Hematopoietic multipotent progenitor cell treated with erythropoietin and hydrocortisone succinate and interleukin-3 and kit ligand, for 15 days (in vitro differentiated cells): ENCODE measurements at regions not wholly inside any gene's neighbourhood (a gene's known extent, or its start where the extent isn't known, plus 50 kb on each side); places are given as distances from the start of the nearest gene placed in this dataset.

ENCODE experiments used
- DNase-seq: peaks from one replicate; pipeline ENCODE4 v3.0.0-alpha.2; 2015; ENCODE audit warnings: low spot score

DNA sequence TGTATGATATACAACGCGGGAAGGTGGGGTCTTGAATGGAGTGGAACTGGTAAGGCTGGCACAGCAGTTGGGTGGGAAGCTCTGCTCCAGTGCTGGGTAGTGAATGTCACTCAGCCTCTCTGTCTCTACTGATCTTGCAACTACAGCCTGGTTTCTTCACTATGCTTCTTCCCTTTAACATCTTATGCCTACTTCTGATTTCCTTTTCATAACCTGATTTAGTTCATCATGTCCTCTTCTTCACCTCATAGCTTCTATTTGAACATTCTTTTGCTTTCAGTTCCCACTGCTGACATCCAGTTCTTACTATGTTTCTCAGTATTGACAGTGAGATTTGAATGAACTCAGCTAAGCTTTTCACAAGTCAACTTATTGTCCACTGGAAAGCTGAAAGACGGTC lies 286.2 kb downstream of the ARL6IP6 start:
- no peak for DNase-seq

DNA sequence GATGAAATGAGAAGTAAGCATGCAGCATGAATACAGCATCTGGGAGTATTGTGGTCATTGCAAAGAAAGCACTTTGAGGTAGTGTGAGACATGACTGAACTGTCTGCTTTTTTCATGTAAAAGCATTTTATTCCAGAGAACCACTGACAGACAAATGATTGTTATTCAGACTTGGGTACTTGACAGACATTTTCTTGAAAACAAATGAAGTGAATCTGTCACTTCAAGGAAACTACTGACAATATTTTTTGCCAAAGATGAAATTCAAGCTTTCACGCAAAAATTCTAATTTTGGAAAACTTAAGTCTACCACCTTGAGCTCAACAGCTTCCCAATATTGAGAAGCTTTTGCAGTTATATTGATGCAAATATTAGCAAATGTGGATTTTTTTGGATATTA lies 255.7 kb downstream of the ARL6IP6 start:
- no peak for DNase-seq

DNA sequence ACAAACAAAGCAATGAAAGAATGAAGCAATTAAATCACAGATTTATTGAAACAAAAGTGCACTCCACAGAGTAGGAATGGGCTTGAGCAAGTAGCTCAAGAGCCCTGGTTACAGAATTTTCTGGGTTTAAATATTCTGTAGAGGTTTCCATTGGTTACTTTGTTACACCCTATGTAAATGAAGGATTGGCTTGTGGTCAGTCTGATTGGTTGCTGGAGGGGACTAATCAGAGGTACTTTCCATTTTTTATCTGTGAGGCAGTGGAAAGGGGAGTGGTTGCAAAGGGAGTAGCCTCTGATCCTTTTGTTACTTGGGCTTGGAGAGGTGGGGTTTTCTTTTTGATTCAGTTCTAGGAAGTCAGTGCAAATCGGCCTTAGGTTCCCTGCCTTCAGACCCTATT lies 253.3 kb downstream of the ARL6IP6 start:
- DNase-seq, result no peak

DNA sequence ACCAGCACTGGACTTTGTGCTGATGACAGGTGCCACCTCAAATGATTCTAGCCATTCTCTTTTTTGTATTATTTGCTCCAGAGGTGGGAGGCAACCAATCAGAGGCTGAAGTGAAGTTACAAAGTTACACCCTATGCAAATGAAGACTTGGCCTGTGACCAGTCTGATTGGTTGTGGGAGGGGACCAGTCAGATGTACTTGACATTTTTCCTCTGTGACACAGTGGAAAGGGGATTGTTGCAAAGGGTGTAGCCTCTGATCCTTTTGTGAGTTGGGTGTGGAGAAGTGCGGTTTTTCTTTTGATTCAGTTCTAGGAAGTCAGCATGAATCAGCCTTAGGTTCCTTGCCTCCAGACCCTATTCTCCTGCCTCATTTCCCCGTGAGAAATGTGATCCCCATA lies 244.0 kb downstream of the ARL6IP6 start:
- DNase-seq, result no peak

DNA sequence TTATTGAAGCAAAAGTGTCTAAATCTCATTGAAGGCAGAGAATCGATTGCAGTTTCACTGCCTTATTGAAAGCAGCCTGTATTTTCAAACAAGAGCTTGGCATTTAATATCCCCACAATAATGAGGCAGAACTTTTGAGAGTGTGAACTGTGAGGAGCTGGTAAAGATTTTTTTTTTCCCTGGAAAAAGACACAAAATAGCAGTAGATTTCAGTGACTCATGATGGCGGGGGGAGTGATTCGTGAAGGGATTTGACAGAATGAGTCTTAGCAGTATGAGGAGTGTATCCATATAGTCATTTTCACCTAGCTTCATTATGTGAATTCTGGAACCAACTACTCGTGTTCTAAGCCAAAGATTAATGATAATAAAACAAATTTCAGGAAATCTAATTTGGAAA lies 242.9 kb downstream of the ARL6IP6 start:
- DNase-seq, result no peak

DNA sequence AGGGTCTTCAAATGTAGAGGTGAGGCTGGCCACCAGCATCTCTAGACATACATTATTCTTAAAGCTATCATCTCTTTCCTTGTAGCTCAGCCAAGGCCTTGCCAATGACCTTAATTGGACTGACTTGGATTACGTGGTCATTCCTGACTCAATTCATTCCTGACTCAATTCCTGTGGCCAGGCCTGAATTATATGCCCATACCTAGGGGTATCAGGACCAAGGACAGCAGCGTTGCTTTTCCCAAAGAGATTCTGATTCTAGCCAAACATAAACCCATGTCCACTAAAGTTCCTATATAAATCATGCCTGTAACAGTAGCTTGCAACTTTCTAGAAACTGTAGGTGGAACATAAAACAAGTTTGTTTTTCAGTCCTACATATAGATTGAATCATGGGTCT lies 231.7 kb downstream of the ARL6IP6 start:
- DNase-seq, result no peak

DNA sequence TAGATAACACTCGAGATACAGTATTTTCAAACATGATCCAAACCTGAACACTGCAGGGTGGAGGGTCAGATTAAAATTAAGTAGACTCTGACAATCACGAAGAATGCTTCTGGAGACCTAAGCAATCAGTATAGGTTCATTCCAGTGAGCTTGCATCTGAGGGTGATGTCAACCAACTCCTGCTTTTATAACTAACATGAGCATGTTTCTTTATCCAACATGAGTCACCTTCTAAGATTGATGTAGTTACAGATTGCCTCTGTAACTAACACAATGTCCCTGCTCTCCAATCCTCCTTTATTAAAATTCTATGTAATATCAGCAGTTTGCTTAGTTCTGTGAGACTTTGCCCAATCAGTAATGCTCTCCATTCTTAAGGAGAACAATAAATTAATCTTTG lies 225.7 kb downstream of the ARL6IP6 start:
- no peak for DNase-seq

DNA sequence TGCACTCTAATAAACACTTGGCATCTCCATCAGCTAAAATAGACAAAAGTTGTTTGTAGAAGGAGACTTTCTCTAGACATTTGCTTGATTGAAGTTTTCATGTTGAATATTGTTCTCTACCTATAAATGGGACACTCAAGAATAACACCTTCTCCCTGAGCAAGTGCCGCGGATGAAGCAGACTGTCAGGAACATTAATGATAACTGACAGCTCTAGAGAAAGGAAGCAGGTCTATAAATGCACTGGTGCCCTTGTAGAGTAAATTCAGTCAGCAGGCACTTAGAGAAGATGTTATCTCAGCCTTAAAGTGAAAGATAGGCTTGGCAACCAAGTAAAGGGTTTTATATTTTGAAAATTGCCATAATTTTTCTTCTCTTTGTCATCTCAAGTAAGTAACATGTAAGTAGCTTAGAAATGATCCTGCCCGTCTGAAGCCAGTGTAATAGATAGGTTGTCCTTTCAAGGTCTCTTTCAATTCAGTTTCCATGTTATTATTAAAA lies 224.6 kb downstream of the ARL6IP6 start:
- no peak for DNase-seq

DNA sequence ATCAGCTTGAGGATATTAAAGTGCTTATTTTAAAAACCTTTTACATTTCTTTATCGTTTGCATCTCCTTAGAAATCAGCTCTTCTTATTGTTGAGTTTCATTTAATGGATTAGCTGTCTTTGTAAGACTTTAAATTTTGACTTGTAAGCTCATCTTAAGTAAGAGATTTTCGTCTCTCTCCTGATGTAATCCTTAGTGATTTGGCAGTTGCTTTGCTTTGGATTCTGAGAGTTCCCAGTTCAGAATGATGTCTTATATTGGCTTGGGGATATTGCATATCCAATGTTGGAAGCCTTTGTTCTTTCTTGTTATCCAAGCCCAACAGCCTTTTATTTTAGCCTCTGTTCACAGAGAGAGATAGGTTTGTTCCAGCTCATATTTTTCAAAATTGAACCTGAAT lies 212.1 kb downstream of the ARL6IP6 start:
- no peak for DNase-seq

DNA sequence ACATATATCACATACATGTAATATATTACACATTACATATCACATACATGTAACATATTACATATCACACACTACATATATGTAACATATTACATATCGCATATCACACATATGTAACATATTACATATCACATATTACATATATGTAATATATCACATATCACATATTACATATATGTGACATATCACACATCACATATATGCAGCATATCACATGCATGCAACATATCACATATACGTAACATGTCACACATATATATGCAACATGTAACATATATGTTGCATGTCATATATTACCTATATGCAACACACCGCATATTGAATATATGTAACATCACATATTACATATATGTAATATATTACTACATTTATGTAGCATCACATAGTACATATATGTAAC lies 211.2 kb downstream of the ARL6IP6 start:
- DNase-seq, result no peak

DNA sequence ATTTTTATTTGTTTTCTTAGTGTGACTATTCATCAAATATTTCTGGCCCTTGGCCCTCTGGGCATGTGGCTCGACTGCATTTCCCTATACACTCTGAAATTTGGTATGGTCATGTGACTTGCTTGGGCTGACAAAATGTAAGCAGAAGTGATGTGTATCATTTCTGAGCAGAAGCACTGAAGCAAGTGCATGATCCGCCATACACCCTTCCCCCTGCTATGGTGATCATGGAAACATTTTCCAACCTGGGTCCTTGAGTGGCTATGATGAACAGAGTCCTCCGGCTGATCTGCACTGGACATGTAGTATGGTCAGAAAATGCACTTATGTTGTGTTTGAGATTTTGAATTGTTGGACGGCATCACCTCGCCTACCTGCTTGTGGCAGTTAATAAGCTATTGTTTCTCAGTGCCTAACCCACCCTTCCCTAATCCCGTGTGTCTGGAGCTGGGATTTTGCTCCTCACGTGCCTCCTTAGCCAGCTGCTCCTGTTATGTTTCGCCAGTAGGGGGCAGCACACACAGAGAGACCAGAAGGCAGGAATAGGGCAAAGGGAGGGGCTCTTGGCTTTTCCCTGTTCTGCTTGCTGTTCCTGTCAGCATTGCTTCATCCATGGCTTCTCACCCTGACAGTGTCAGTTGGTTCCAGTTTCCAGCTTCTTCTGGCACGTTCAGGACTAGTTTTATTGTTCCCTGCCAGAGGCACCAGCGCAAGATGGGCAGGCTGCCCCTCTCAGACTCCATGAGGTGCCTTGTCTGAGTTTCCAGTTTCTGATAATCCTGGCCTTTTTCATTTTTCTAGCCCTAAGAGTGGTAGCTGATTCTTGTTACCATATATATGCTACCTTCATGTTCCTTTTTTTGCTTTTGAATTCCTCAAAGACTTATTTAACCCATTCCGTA lies 207.4 kb downstream of the ARL6IP6 start:
- DNase-seq, result peak; percentile 57

DNA sequence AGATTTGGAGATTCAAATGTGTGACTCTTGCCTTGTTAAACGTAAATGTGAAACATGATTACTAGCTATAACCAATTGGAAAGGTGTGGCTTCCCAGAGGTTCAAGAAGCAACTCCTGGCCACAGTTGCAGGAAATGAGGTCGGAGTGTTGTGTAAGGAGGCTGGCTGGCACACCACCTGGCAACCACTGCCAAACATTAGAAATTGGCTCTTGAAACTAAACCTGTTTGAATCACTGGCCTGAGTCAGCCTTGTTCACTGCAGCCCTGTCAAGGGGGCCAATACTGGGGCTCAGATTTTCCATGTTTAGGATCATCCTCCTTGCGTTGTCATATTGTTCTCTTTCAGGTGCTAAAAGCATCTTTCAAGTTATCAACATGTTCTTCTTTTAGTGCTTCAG lies 206.3 kb downstream of the ARL6IP6 start:
- DNase-seq, result no peak

DNA sequence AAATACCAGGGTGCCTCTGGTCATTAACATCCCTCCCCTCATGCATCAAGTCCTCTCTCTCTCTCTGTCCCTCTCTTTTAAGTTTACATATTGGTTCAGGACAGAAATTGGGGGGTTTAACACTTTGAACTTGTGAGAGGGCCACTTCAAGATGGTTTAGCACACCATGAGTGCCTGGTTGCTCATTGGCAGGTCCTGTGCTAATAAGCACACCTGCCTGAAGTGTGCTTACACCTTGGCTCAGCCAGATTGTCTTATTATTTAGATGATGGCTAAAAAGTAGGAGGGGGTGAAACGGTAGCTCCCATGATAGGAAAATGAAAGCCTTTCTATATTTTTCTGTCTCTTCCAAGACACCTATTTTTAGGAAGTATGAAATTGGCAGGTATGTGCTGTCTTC lies 205.8 kb downstream of the ARL6IP6 start:
- no peak for DNase-seq

DNA sequence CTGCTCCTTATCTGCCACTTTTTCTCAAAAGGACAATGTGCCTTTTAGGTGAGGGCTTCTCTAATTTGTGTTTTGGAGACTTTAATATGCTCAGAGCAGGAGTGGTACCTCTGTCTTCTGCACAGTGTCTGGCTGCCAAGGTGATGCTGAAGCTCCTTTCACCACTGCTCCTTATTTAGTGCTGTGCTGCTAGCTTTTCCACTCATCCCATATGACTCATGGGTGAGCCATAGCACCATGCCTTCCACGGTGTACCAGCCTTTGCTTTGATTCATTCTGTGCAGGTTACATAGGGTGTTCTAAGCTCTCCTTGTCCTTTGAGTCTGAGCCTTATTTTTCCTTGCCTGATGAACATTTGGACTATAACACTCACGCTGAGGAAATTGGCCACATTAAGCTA lies 202.4 kb downstream of the ARL6IP6 start:
- DNase-seq, result no peak

DNA sequence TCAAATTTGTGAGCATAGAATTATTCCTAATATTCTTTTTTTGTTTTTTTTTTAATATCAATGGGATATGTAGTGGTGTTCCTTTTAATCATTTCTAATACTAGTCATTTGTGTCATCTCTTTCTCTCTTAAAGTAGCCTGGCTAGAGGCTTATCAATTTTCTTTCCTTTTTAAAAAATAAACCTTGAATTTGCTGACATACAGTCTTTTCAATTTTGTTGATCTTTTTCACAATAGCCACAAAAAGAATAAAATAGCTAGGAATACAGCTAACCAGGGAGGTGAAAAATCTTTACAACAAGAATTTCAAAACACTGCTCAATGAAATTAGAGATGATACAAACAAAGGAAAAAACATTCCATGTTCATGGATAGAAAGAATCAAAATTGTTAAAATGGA lies 192.6 kb downstream of the ARL6IP6 start:
- DNase-seq, result no peak

DNA sequence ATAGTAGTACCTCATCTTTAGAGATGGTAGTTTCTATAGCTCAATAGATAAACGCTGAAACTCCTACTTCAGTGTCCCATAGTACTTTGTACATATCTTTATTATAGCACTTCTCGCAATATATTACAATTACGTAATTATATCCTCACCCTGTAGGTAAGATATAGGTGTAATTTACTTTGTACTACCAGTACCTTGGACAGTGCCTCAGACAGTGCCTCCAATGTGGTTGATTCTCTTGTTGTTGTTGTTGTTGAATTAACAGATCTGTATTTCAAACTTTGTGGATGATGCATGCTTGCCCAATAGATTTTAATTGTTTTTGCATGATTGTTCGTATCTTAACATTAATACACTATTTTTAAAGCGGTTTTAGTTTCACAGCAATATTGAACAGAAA lies 188.6 kb downstream of the ARL6IP6 start:
- DNase-seq, result no peak

DNA sequence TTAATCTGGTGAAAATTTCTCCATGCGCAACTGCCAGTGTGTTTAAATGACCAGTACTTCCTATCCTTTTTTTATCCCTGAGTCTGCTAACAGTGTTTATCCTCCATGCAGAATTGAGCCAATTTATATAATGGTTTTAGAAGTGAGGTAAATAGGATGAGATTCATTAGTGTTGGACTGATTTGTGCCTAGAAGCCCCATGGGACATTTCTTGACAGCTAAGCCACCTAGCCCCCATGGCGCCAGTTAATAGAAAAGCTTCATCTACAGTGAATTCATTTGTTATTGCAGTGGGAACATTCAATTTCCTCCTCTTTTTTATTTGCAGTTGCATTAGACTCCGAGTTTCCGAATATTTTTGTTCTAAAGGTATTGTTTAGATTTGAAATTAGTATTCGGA lies 175.6 kb downstream of the ARL6IP6 start:
- DNase-seq, result no peak

DNA sequence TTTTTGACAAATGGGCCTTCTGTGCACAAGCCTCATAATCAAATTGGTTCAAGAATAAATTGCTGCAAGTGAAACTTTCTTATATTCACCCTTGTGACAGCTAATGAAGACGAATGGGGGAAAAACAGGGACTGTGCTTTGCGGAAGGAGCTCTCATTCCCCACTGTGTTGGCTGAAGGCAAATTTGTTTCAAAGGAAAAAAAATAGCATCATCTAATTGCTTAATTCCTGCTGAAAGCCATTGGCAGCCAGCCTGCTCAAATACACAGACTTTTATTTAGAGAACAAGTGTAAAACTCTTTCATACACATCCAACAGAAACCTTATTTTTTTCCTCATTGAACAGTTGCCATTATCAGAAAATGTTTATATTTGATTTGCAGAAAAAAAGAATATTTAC lies 172.3 kb downstream of the ARL6IP6 start:
- no peak for DNase-seq

DNA sequence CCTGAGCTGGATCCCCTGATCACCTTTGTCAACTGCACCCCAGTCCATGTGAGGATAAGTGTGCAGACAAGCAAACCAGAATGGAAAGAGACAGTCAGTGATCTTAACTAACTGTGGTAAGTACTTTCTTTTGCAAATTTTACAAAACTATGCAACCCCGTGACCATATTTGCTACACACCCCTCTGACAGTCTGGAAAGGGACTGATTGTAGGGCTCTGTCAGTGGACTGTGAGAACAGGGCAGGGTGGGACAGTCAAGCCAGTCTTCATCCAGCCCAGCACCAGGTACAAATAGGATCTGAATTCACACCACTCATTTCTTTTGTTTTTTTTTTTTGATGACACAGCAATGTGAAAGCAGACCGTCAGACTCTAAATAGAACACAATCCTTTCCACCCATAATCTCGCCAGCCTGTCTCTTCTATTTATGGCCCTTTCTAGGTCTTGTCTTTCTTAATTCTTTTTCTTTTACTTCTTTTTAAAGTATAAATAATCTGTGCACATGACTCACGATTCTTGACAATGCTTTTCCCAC lies 165.6 kb downstream of the ARL6IP6 start:
- no peak for DNase-seq

DNA sequence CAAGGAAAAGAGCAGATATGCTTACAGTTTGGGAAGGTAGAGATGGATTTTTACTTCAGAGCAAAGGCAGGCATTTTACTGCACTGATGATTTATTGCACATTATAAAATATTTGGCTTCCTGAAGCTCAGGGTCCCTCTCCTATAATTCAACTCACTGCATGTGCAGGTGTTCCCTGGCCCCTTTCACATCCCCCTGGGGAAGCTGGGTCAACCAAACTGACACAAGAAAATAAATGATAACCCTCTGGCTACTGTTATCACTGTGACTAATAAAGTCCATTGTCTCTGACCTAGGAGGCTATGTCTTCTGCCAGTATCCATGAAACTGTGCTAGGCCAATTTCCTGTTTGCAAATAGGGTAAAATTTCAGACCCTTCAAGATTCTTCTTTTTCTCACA lies 163.1 kb downstream of the ARL6IP6 start:
- DNase-seq, result no peak

DNA sequence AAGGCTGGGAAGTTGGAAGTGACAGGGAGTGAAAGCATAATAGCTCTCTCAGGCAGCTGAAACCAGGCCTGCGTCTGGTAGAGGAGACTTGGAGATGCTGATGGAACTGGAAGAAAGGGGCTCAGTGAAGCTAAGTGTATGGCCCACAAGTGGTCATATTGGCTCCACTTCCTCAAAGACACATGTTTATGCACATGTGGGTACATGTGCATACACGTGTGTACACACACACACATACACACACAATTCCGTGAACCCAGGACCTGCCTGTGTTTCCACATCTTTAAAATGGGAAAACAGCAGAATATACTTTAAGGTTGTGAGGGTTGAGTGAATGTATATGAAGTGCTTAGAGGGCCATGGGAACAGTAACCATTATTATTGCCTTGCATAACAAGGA lies 160.9 kb downstream of the ARL6IP6 start:
- no peak for DNase-seq

DNA sequence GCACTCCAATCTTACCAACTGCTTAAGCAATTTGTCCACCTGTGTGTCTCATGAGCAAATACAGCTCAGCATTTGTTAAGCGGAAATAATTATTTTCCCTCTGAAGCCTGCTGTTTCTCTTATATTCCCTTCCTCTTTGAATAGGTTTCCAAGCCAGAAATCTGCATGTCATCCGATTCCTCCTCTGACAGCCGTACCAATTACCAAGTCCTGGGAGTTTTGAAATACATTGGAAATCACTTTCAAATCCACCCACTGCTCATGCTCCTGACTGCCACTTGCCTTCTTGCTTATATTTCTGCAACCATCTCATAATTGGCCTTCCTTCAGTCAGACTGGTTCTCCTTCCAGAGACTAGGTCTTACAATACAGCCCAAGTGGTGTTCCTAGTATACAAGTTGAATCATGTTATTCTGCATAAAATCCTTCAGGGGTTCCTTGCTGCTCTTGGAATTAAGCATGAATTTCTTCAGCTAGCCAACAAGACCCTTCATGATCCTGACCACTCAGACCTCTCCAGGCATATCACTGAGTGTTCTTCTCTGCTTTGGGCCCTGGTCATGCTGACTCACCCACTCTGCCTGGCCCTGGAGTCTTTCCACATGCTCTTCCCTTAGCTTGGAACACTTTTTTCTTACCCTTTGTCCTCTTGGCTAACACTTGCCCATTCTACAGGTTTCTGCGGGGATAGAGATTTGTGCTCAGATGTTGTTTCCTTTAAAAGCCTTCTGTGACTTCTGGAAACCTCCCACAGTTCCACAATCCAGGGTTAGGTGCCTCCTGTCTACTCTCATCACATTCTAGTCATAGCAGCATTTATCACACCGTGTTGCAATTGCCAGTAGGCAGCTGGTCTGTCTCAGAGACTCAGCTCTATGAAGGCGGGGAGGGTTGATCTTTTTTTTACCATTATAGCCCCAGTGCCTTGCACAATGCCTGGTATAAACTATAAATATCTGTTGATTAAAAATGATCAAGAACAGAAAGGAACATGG lies 157.6 kb downstream of the ARL6IP6 start:
- no peak for DNase-seq

DNA sequence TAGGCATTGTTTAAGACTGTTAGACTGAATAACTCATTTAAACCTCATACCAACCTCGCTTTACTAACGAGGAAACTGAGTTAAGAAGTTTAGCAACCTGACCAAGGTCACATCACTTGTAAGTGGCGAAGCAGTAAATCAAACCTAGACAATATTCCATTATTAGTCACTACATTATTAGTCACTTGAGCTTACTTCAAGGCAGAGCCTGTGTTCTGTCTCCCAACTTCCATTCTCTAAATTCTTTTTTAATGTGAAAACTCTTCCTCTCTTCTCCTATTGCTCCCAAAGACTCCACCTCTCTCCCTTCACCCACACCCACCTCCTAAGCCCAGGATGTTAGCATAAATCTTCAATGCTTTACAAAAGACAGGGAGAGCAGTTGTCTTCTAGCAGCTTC lies 156.5 kb downstream of the ARL6IP6 start:
- DNase-seq, result no peak
